Hepatocyte (in vitro differentiated cells): ENCODE measurements at regions not wholly inside any gene's neighbourhood (a gene's known extent, or its start where the extent isn't known, plus 50 kb on each side); places are given as distances from the start of the nearest gene placed in this dataset.

Source experiments
- EZH2 ChIP-seq: fragments of 200-600 bp; sonication (generic); IDR thresholded peaks from 2 replicates; pipeline ENCODE4 v1.6.1; 2016; ENCODE audit warnings: antibody characterized with exemption, mild to moderate bottlenecking, borderline replicate concordance
- EZH2phosphoT487 ChIP-seq: fragments of 200-600 bp; sonication (generic); IDR thresholded peaks from one replicate; pipeline ENCODE4 v1.6.1; 2018; ENCODE audit warnings: antibody characterized with exemption, mild to moderate bottlenecking, low read depth, moderate library complexity; ENCODE audit not compliant: unreplicated experiment, severe bottlenecking
- TF ChIP-seq, protein P1 (sequence below): fragments of 200-600 bp; sonication (generic); IDR thresholded peaks from 2 replicates; pipeline ENCODE4 v1.5.1; 2016; ENCODE audit warnings: antibody characterized with exemption, mild to moderate bottlenecking; ENCODE audit not compliant: poor library complexity

DNA sequence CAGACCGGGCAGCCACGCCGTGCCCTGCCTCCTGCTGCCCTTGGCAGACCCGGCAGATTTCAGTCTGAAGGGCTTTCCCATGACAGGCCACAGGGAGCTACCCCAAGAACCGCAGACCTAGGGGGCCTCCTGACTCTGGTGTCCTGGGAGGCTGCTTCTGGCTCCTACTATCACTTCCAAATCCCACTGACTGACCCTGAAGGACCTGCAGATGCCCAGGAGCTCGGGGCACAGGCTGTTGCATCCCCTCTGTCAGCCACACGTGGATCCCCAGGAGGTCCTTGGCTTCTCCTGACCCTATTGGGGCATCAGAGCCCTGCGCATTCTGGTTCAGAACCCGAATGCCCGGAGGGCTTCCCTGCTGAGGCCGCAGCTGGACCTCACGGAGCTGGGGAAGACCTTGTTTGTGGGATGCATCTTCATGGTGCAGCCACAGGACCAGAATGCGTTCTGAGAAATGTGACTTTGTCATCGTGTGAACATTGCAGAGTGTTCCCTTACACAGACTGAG, 81.3 kb upstream of the IRX4 start:
- TF ChIP-seq, protein P1, sequence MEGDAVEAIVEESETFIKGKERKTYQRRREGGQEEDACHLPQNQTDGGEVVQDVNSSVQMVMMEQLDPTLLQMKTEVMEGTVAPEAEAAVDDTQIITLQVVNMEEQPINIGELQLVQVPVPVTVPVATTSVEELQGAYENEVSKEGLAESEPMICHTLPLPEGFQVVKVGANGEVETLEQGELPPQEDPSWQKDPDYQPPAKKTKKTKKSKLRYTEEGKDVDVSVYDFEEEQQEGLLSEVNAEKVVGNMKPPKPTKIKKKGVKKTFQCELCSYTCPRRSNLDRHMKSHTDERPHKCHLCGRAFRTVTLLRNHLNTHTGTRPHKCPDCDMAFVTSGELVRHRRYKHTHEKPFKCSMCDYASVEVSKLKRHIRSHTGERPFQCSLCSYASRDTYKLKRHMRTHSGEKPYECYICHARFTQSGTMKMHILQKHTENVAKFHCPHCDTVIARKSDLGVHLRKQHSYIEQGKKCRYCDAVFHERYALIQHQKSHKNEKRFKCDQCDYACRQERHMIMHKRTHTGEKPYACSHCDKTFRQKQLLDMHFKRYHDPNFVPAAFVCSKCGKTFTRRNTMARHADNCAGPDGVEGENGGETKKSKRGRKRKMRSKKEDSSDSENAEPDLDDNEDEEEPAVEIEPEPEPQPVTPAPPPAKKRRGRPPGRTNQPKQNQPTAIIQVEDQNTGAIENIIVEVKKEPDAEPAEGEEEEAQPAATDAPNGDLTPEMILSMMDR = no peak
- TF ChIP-seq EZH2phosphoT487 = no peak
- no peak for TF ChIP-seq EZH2
